ENCODE measurements at regions not wholly inside any gene's neighbourhood (a gene's known extent, or its start where the extent isn't known, plus 50 kb on each side); places are given as distances from the start of the nearest gene placed in this dataset.

- FAIRE-seq, result no peak
Observed at GRCh38 chr10:118500477-118501104, 94.9 kb downstream of the PRLHR start.

DNA sequence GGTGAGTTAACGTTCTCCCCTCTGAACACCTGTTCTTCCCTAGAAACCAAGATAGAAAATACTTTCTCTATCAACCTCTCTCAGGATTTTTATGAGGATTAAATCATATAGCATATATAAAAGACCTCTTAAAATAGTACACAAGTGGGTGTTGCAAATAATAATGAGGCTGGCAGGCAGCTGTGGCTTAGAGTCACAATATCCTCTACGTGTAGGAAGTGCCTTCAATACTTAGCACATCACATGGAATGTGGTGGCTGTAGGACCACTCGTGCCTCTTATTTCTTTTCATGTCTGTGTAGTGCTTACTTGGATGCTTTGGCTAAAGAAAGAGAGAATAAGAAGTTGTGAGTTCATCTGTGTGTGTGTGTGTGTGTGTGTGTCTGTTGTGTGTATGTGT lies 96.3 kb downstream of the PRLHR start:
- no peak for FAIRE-seq

- no peak for FAIRE-seq
Observed at GRCh38 chr10:118498623-118499022, 96.8 kb downstream of the PRLHR start.

GRCh38 chr10:118497227-118497626 lies 98.2 kb downstream of the PRLHR start:
- no peak for FAIRE-seq

DNA sequence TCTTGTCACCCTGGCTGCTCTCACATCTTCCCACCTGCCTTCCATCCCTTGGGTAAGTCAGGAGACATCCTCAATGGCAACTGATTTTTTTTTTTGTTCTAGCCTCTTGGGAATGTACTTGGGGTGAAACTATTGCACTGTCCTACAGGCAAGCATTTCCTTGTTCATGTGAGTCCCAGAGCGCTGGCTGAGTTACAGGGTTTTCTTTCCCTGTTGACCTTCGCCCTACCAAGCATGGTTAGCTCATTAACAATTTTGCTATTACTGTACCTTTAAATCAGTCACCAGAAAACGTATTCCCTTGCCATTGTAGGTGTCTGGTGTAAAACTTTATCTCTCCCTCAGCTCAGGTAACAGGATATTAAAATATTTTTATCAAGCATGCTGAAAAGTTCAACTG lies 98.9 kb downstream of the PRLHR start:
- no peak for FAIRE-seq

GRCh38 chr10:118495499-118495898 lies 99.9 kb downstream of the PRLHR start:
- no peak for FAIRE-seq

DNA sequence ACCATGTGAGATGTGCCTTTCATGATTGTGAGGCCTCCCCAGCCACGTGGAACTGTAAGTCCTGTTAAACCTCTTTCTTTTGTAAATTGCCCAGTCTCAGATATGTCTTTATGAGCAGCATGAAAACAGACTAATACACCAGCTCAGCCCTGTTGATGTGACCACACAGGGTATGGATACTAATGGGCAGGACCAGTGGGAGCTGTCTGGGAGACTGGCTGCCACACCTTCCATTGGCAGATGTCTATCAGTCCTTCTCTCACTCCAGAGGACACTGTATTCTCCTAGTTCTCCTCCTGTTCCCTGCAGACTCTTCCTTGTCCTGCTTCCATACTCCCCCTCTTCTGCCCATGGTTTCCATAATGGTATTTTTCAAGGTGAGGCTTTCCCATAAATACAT lies 104.4 kb downstream of the PRLHR start:
- FAIRE-seq, result no peak

DNA sequence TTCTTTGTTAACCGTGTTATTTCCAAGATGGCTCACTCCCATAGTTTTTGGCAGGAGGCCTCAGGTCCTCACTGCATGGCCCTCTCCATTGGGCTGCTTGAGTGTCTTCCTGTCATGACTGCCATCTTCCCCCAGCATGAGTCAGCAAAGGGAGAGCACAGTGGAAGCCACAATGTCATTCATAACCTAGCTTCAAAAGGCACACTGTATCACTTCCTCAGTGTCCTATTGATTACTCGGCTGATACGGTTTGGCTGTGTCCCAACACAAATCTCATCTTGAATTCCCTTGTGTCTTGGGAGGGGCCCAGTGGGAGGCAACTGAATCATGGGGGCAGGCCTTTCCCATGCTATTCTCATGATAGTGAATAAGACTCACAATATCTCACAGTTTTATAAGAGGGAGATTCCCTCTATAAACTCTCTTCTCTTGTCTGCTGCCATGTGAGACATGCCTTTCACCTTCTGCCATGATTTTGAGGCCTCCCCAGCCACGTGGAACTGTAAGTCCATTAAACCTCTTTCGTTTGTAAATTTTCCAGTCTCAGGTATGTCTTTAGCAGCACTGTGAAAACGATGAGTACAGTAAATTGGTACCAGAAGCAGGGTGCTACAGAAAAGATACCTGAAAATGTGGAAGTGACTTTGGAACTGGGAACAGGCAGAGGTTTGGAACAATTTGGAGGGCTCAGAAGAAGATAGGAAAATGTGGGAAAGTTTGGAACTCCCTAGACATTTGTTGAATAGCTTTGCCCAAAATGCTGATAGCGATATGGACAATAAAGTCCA lies 106.5 kb downstream of the PRLHR start:
- FAIRE-seq, result no peak

DNA sequence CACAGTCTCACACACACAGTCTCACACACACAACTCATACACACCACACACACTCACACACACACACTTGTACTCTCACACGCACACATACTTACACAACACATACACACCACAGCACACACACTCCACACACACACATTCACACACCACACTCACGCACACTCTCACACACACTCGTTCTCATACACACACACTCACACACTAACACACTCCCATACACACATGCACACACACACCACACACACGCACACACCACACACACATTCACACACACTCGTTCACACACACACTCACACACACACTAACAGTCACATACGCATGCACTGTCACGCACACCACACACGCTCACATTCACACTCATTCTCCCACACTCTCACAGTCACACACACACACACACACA lies 109.8 kb downstream of the PRLHR start:
- no peak for FAIRE-seq

DNA sequence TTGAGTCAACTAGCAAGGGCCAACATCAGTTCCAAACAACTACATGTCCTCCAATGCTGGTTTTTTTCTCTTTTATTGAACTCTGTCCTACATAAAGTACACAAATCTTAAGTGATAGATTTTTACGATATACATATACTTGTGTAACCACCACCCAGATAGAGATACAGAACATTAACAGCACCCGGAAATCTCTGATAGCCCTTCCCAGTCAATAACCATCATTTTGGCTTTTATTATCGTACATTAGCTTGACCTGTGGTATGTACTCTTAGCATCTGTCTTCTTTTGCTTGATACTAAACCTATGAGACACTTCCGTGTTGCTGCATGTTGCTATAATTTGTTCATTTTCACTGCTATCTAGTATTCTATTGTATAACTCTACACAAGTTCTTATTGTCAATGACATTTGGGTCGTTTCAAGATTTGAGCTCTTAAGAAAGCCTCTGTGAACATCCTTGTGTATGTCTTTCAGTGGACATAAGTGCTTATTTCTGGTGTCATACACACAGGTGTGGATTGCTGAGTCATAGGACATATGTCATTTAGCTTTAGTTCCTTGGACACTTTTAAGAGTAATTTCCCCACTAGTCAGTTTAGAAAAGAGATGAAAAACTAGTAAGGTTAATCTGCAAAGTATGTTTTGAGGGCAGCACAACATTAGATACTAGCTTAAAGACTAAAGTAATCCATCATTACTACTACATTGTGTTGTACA lies 111.1 kb downstream of the PRLHR start:
- FAIRE-seq, result no peak

DNA sequence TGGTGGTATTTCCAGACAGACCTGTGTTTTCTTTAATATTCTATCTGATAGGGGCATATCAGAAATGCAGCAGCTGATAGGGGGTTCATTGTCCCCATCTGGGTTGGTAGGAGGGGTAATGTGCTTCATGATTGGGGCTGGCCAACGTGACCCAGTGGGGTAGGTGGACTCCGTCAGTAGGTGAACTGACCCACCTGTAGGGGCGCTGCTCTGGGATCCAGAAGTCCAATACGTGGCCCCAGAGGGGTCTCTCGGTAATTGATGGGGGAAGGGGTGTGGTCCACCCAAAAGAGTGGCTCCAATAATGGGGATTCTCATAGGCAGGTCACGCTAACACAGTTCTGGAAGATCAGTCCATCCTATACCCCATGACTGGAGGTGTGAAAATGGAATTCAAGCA lies 112.0 kb downstream of the PRLHR start:
- FAIRE-seq, result no peak

- no peak for FAIRE-seq
Observed at GRCh38 chr10:118482393-118483331, 112.8 kb downstream of the PRLHR start.

- FAIRE-seq, result no peak
Observed at GRCh38 chr10:118481871-118482270, 113.6 kb downstream of the PRLHR start.

DNA sequence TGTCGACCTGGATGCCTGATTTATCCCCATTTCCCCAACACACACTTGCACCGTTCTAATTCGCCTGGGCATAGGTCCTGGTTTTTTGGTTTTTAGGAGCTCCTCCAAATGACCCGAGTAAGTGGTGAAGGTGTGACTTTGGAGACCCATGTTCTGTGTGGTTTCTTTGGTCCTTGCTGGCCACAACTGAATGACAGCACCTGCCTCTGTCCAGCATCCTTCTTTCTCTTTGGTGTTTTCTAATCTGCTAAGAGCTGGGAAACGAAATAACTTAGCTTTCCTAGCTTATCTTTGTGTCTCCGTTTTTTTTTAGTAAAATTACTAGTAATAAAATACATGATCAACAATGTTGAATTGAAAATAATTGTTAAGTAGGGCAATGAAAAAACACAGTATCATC lies 120.2 kb downstream of the PRLHR start:
- no peak for FAIRE-seq

- no peak for FAIRE-seq
Observed at GRCh38 chr10:118474111-118474510, 121.3 kb downstream of the PRLHR start.

GRCh38 chr10:118473305-118473960 lies 122.0 kb downstream of the PRLHR start:
- no peak for FAIRE-seq

DNA sequence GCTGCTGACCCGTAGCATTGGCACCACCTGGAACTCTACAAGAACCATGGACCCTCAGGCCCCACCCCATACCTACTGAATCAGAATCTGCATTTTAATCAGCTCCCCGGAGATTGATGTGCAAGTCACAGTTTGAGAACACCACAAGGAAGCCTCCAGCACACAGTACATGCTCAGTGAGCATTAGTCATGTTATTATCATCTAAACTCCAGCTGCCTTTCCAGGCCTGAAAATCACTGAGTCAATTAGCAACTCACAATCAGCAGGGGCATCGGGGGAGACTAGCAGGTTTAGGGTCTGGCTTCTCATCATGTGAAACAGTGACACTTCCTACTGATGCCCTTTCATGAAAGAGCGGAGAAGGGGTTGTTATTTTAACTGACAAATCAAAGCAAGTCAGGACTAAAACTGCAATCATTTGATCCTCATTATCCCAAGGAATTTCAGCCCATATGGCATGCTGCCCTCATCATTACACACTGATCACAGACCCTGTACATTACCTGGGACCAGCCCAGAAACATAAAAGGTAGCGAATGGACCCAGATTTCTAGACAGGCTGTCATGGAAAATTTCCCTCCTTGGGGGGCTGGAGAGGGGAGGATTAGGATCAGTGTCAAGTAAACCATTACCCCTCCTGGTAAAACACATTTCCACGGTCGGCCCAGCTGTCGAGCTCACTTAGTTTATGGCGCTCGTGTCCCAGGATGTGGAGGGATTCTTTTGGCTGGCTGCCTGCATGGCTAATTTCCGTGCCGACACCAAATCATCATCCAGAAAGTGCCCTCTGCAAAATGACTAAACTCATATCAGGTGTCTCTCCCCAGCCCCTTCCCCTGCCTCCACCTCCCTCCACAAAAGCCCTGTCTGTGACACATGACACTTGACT lies 122.8 kb downstream of the PRLHR start:
- FAIRE-seq, result no peak

DNA sequence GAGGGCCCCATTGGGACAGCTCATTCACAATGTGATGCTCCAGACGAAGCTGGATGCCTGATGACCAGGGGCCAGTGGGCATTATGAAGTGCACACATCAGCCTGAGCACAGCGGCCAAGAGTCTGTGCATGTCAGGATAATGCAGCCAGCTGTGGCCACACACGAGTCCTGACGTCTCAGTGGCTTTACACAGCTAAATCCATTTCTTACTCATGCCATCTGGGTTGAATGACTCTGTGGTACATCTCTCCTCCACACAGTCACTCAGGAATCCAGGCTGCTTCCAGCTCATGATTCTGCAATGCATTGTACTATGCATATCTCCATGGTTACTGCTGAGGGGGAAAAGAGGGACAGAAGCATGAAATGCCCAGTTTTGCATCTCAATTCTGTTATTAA lies 123.6 kb downstream of the PRLHR start:
- FAIRE-seq, result no peak

DNA sequence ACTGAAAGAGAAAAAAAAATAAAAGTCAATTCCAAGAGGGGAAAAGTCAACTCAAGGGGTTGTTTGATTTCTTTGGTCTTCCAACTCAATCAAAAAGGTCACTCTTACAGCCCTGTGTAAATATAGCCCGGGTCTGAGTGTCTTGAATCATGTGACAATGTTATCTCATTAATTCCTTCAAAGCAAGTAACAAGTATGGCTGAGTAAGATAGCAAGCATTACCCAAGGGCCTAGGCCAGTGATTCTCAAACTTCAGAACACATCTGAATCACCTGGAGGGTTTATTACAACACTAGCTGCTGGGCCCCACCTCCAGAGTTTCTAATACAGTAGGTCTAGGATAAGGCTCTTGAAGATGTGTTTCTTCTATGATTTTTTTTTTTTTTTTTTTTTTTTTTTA lies 125.0 kb downstream of the PRLHR start:
- no peak for FAIRE-seq

DNA sequence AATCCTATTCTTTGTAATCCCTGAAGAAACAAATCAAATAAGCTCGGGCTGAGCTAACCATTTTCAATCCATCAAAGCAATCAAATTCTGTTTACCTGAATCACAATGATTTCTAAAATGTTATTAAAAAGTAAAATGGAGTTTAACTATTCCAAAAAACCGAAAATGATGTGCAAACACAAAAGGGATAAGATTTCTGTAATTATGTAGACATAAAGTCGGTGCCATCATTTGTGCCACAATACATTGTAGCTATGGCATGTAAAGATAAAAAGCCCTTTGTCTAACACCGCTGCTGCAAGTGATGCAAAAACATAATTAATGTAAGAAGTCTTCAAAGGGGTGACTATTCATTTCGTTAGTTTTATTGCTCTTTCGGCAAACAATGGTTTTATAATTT lies 125.1 kb upstream of the FAM204A start:
- FAIRE-seq, result no peak

- no peak for FAIRE-seq
Observed at GRCh38 chr10:118465300-118465874, 123.3 kb upstream of the FAM204A start.

Measured in endometrium (tissue), 2 donors.